Ramos (cell line): ENCODE measurements at regions not wholly inside any gene's neighbourhood (a gene's known extent, or its start where the extent isn't known, plus 50 kb on each side); places are given as distances from the start of the nearest gene placed in this dataset.

Experiments used
- in situ Hi-C: fragments of 300-500 bp; cut with MboI; formaldehyde crosslinking; loops from one replicate; pipeline ENCODE4 v1.14.3; 2022; ENCODE audit warnings: low sequenced_read_pairs; ENCODE audit not compliant: unreplicated experiment

DNA sequence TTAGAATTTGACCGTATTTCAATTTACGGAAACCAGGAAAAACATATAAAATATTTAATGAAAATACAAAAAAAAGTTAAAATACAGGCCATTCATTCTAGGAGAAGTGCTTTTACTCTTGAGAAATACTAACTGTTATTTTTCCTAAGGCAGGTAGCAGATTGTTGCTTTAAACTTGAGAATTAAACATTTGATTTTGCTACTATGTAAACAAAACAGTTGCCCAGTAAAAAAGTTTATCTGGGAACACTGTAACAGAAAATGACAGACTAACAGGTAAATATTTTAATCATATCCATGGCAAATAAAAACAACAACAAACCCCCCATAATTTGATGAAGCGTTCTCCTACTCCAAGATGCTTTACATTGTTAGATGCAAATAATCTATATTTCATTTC, 350.5 kb downstream of the CRPPA start:
- in situ Hi-C loops = loop anchor here (25.0 kb wide), 1 partner anchor 759 kb away; no protein-coding TSS in a partner anchor

DNA sequence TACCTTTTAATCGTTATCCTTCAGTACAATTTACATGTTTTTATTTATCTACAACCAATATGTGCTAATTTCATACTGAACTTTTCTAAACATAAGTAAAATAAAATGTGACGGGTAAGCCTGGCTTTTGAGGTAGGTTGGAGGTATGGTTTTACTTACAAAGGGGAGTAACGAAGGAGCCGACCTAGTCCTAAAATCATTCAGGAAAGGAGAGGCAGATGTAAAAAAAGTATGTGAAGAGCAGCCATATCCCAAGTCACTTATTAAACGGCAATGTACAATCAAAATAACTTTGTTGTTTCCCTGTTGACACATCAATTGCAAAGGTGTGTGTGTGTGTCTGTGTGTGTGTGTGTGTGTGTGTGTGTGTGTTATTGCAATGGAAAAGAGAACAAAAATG, 351.3 kb downstream of the CRPPA start:
- in situ Hi-C loops = loop anchor here (25.0 kb wide), 1 partner anchor 758 kb away; no protein-coding TSS in a partner anchor

DNA sequence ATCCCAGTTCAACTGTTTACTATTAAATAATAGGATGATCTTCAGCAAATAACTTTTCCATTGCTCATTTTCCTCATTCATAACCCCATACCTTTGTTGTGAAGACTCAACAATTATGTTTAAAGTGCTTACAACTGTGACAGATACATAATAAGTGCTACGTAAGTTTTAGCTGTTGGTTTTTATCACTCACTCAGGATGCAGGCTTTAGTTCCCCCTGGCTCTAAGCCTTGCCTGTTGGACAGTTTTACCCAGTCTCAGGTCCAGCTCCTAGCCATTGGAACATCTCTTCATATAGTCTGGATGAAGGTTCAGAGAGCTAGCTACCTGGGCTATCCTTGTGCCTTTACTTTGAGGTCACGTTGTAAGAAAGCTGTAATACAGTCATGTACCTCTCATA, 353.2 kb downstream of the CRPPA start:
- in situ Hi-C loops = loop anchor here (25.0 kb wide), 1 partner anchor 756 kb away; no protein-coding TSS in a partner anchor

DNA sequence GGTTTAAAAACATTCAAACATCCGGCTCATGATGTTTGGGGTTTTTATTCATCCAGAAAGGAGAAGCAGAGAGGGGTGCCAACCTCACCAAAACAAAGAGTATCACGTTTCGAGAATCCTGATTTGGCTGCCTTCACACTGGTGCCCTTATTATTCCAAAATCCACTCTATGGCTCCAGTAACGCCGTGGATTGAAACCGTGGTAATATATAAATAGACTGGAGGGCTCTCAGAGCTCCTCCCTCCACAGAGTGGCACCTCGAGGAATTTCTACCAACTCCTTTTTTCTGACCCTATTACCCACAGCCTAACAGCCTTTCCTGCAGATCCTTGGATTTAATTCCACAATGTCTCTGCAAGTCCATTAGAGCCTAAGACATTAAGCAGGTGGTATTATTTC, 353.6 kb downstream of the CRPPA start:
- in situ Hi-C loops = loop anchor here (25.0 kb wide), 1 partner anchor 755 kb away; no protein-coding TSS in a partner anchor

DNA sequence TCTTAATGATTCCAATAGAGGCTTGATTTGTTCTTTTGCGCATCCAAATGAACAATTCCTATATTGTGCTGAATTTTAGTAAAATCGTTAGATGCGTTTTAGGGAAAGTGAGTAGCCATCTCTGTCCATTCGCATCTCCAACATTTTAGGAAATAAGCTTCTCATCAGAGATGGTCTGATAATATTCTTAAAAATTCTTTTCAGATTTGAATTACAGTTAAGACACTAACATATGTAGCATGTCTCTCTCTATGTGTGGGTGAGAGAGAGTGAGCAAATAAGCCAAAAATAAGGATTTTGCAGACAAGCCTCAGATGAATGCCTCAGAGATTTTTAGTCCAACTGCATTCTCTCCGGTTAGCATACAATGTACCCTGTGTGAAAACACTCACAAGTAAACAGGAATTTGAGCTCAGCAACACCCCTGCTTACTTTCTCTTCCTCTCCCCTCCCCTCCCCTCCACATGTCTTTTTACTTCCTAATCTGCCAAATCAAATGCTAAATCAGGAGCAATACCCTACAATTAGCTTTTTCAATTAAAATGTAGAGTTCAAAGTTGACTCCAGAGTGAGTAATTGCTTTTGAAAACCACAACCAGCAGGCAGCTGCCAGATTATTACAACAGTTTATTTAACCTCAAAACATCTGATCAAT, 354.4 kb downstream of the CRPPA start:
- in situ Hi-C loops = loop anchor here (25.0 kb wide), 1 partner anchor 755 kb away; no protein-coding TSS in a partner anchor

DNA sequence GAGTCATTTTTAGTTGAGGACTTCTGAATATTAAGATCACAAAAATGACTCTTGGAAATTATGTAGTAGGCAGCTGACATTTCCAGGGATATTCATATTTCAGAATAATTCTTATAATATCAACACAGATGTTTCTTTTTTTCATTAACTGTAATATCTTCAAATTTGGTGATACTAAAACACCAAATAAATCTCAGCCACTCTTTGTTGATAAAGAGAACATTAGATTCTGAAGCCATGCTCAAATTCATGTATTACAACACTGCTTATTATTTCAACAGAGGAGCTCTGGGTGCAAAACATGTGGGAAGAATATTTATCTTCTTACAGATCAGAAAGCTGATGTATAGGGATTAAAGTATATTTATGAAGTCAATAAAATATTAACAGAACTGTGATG, 355.4 kb downstream of the CRPPA start:
- in situ Hi-C loops = loop anchor here (25.0 kb wide), 1 partner anchor 754 kb away; no protein-coding TSS in a partner anchor

DNA sequence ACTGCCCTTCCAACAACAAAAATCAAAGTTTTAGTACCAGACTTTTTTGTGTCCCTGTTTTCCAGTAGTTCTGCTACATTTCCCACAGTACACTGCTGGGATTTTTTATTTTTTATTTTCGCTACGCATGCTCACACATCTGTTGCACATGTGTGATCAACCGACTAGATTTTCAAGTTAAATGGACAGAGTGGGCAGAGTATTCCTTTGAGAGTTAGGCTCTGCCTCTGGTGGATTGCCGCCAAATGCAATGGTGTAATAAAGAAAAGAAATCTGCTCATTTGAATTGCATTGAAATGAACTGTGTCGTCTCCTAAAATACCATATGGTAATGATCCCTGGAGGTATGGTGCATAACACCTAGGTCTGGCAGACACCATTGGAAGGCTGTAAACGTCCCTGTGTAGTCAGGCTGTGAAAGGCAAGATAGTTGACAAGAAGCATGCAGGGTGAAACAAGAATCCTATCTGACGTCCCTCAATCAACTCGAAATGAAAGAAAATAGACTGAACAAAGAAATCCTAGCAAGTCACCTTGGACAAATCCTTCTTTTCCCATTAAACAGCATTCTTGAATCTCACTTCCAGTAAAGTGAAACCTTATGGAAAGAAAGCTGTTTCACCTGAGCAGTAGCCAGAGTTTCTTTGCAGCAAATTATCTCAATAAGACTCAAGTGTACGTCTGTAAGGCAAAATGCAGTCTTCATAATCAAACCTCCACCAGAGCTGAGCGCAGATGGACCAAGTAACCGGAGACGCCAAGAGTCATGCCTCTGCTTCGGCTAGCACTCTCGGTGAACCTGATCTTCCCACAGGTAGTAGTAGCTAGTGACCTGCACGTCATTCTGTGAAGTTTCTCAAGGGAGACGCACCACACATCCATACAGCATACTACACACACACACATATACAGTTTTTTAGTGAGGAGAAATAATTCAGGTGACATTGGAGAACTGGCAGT, 357.3 kb downstream of the CRPPA start:
- in situ Hi-C loops = loop anchor here (25.0 kb wide), 1 partner anchor 752 kb away; no protein-coding TSS in a partner anchor

DNA sequence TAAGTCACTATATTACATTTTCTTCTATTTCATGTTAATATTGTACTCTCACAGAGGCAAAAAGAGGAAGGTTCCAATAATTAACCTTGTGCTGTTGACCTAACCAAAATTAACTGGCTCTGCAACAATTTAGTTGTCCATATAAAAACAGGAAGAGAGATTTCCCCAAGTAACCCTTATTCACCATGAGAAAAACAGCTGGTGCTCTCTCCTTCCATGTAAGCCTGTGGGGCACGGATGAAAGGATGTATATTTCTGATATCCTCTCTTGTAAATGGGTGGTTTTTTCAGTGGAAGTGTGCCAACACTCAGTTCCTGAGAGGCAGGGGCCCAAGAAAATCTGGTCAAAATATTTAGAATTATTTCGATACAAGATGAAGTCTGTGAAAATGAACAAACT, 358.1 kb downstream of the CRPPA start:
- in situ Hi-C loops = loop anchor here (25.0 kb wide), 1 partner anchor 751 kb away; no protein-coding TSS in a partner anchor

DNA sequence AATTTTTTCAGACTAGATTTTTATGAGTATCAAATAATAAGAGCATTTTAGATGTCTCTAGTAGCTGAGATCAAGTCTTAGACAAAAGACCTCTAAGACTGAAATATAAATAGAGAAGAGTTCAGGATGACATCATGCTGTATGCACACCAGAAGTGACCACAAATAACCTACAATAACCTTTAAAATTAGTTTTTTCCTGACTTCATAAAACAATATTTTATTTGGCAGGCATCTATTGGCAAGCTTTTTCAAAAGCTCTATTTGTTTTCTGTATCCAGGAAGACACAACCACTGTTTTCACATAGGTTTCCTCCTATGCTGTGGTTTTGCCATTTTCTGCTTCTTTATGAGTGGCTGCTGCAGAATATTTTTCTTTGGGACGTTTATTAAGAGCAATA, 359.1 kb downstream of the CRPPA start:
- in situ Hi-C loops = loop anchor here (25.0 kb wide), 1 partner anchor 750 kb away; no protein-coding TSS in a partner anchor

DNA sequence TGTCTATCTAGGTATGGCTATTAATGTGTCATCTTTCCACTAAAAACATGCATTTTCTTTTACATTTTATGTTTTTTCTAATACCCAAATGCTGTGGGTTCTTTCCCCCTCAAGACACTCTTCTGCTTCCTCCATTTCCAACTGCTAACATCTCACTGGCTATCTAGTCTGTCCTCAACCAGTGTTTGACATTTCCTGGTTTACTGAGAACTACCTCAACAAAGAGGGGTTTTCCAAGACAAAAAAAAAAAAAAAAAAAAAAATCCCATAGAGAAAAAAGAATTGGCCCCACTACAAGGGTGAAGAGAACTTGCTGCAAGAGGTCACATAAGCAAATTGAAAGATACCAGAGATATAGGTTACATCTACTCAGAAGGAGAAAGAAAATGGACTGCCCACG, 359.7 kb downstream of the CRPPA start:
- in situ Hi-C loops = loop anchor here (25.0 kb wide), 1 partner anchor 749 kb away; no protein-coding TSS in a partner anchor

DNA sequence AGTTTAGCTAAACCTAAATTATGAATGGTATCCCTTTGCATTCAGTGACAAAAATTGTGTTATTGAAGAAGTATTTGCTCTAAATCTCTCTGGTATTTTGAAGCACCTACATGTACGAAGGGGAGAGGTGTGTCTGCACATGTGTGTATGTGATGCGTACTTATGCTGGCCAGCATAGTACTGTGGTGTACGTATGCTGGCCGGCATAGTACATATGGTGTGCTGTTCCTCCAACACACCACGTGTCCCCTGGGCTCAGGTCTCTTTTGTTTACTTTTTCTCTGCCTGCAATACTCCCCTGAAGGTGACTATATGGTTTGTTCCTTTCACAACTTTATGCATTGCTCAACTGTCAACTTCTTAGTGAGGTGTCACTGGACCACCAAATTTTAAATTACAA, 360.3 kb downstream of the CRPPA start:
- in situ Hi-C loops = loop anchor here (25.0 kb wide), 1 partner anchor 749 kb away; no protein-coding TSS in a partner anchor

DNA sequence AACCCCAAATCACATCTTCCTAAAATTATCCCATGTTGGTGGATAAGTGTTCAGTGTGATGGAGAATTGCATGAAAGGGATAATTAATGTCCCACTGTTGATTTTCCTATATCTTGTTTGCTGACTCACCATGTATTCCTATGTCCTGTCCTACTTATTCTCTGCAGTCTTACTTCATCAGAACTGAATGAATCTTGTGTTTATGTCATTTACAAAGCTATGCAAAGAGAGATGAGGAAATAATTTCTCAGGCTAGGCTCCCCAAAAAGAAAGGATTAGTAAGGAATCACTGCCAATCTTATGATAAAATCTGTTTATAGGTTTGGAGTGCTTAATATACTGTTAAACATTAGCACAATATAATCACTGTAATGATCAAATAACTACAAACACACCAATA, 360.8 kb downstream of the CRPPA start:
- in situ Hi-C loops = loop anchor here (25.0 kb wide), 1 partner anchor 748 kb away; no protein-coding TSS in a partner anchor

DNA sequence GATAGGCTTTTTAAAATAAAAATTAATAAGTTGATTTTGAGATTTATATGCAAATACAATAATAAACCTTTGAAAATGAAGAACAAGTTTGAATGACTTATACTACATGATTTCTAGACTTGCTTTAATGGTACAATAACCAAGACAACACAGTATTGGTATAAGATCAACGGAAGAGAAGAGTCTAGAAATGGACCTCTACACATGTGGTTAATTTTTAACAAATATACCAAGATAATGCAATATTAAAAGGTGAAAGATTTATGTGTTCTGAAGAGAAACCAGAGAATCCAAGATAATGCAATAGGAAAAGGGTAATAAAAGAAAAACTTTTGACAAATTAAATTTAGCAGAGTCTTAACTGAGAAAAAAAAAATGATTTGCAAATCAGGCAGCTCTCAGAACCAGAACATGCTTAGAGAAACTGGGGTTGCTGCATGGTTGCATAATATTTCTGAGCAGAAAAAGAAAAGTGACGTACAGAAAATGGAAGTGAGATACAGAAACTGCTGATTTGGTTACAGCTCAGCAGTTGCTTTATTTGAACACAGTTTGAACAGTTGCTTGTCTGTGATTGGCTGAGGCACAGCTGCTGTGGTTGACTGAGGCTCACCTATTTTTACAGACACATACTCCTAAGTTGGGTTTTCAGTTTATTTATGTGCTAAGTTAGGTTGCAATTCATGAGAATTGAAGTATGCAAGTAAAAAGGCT, 365.9 kb downstream of the CRPPA start:
- in situ Hi-C loops = loop anchor here (25.0 kb wide), 1 partner anchor 743 kb away; no protein-coding TSS in a partner anchor

DNA sequence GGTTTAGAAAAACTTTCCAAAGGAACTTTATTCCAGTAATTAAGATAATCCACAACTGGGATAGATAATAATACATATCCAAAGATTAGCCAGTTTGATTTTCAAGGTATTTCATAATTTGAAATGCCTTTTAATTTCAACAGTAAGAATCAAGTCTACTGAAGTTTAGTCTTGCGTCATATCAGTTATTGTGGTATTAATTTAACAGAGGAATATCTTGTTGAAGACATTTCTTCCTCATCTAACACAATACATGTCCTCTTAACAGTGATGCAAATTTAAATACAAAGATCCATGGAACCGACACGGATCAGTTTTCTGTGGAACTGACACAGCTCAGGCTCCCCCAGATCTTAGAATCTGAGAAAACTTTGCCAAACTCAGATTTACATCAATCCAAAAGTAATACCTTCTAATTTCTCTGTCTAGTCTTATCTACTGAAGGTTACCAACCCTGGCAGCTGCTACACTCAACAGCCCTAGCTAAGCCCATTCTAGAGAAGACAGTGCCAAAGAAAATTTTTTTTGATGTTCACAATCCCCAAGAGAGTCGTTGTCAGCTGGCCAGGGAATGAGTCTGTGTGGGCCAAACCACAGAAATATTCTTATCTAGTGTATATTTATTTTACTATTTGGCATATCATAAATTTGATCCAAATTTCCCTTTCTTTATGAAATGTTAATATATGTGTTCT, 365.2 kb upstream of the MEOX2 start:
- in situ Hi-C loops = loop anchor here (25.0 kb wide), 1 partner anchor 739 kb away; no protein-coding TSS in a partner anchor

DNA sequence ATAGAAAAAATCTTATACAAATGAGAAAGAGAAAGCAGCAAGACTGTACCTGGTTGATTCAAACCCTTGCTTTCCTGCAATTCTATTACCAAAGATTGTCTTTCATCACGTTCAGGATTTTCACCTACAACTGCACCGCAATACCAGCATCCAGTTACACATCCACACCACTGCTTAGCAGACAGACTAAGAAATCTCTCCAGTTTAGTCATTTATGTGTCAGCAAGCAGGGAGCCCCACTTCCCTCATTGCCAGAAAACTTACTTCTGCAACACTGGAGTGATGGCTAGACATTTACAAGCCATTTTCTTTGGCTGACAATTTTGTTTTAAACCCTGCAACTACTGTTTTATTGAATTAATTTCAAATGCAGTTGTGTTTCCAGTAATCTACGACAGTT, 359.6 kb upstream of the MEOX2 start:
- in situ Hi-C loops = no loop called here

DNA sequence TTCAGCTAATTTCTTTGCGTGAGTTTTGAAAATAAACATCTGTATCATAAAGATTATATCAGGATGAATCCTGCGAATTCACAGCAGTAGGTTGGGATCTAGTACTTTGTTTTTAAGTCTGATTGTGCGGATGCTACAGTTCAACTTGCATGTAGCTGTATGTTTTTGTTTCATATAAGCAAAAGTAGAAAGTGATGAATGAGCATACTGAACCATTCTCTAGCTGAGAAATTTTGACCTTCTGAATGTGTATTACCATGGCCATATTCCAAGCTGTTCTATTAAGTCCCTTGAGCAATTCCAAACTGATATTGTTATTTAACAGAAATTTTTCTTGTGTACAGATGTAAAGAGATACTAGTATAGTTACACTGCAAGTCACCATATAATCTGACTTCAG, 358.8 kb upstream of the MEOX2 start:
- in situ Hi-C loops = no loop called here

DNA sequence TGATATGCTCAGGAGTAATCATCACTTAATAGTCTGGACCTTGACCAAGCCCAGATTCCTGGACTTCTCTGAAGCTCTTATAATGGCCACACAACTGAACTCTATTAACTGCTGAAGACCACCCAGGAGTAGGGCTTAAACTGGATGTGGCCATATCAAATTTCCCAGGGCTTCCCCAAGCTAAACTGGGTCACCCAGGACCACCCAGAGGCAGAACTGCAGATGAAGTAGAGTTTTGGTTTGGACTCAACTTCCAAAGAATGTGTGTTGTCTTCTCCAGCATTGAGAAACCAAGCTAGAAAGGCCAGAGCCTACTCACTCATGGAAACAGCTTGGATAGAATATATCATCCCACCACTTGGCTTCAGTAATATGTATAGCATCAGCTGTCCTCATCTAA, 358.2 kb upstream of the MEOX2 start:
- in situ Hi-C loops = no loop called here

DNA sequence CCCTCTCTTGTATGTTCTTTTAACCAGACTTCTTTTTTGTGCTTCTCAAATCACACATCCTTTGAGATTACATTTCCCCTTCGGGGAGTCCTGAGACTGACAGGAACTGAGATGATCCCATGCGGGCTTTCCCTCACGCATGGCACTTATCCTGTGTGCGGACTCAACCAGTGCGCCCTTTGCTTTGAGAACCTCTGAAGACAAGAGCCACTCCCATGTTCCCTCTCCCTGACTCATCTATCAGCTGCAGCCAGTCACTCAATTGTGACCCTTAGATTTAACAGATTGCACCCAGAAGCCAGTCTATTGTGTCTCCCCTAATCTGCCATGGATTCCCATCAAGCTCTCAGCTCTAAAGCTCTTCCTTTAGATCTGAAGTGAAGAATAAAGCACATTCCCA, 353.9 kb upstream of the MEOX2 start:
- in situ Hi-C loops = no loop called here

DNA sequence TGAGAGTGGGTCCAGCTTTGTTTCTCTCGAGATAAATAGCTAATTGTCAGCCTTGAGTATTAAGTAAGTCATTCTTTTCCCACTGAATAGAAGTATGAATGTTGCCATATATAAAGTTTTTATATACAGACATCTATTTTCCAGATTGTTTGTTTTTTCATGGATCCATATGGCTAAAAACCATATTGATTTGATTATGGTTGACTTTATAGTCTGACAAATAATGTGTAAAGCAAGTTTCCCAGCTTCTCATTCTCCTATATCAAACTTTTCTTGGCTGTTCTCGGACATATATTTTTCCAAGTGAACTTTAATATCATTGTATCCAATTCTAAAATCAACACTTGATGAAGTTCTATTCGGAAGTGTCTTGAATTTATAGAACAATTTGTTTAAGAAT, 352.4 kb upstream of the MEOX2 start:
- in situ Hi-C loops = no loop called here
